Mesenchymal stem cell (in vitro differentiated cells and primary cell): ENCODE measurements at regions not wholly inside any gene's neighbourhood (a gene's known extent, or its start where the extent isn't known, plus 50 kb on each side); places are given as distances from the start of the nearest gene placed in this dataset.
A peak's percentile ranks its signal among the peaks of the same experiment; 100 is the strongest.

Source experiments
- DNase-seq: peaks from one replicate; pipeline ENCODE4 v3.0.0-alpha.2; 2013
- H2AFZ ChIP-seq: one replicate; pipeline ENCODE4 v1.6.1; 2013; ENCODE audit warnings: low read depth, mild to moderate bottlenecking, control low read depth, inconsistent platforms, low read length, moderate library complexity
- H2AK5ac ChIP-seq: 2 replicates; pipeline ENCODE4 v1.6.1; 2013; ENCODE audit warnings: low read length, moderate library complexity, mild to moderate bottlenecking, inconsistent platforms; ENCODE audit not compliant: severe bottlenecking
- H2BK120ac ChIP-seq: one replicate; pipeline ENCODE4 v1.6.1; 2013; ENCODE audit warnings: low read depth, mild to moderate bottlenecking, inconsistent platforms, low read length, moderate library complexity
- H2BK12ac ChIP-seq, 2 experiments: one replicate each; pipeline ENCODE4 v1.6.1; 2013; ENCODE audit warnings: inconsistent platforms in 2 of 2, low read length in 2 of 2, mild to moderate bottlenecking in 2 of 2, moderate library complexity in 2 of 2, control low read depth in 1 of 2
- H2BK15ac ChIP-seq: one replicate; pipeline ENCODE4 v1.6.1; 2013; ENCODE audit warnings: mild to moderate bottlenecking, low read depth, inconsistent platforms; ENCODE audit not compliant: poor library complexity, severe bottlenecking
- H2BK5ac ChIP-seq: 2 replicates; pipeline ENCODE4 v1.6.1; 2013; ENCODE audit warnings: low read depth, mild to moderate bottlenecking, low read length, control low read depth, inconsistent platforms; ENCODE audit not compliant: poor library complexity, severe bottlenecking
- H3K14ac ChIP-seq, 2 experiments: one replicate each; pipeline ENCODE4 v1.6.1; 2013; ENCODE audit warnings: inconsistent platforms in 2 of 2, low read length in 2 of 2, control low read depth in 1 of 2, mild to moderate bottlenecking in 1 of 2, moderate library complexity in 1 of 2
- H3K18ac ChIP-seq, 2 experiments: one replicate each; pipeline ENCODE4 v1.6.1; 2013; ENCODE audit warnings: inconsistent platforms in 2 of 2, low read length in 2 of 2, control low read depth in 1 of 2, low read depth in 1 of 2, mild to moderate bottlenecking in 1 of 2
- H3K23ac ChIP-seq, 2 experiments: one replicate each; pipeline ENCODE4 v1.6.1; 2013; ENCODE audit warnings: inconsistent platforms in 2 of 2, low read length in 2 of 2, mild to moderate bottlenecking in 2 of 2, moderate library complexity in 2 of 2, control low read depth in 1 of 2
- H3K27ac ChIP-seq: 2 replicates; pipeline ENCODE4 v1.5.1; 2013; ENCODE audit warnings: mild to moderate bottlenecking, moderate library complexity, low read length, control low read depth, inconsistent platforms; ENCODE audit not compliant: poor library complexity, severe bottlenecking
- H3K27me3 ChIP-seq, 2 experiments: 2 replicates each; pipeline versions ENCODE4 v1.6.1 to v1.7.0; 2013; ENCODE audit warnings: low read length in 2 of 2, mild to moderate bottlenecking in 2 of 2, moderate library complexity in 2 of 2, control low read depth in 1 of 2, inconsistent platforms in 1 of 2; ENCODE audit not compliant: control insufficient read depth in 1 of 2, insufficient read depth in 1 of 2
- H3K36me3 ChIP-seq, 2 experiments: 2 replicates each; pipeline versions ENCODE4 v1.6.1 to v1.7.0; 2013; ENCODE audit warnings: low read length in 2 of 2, control low read depth in 1 of 2, inconsistent platforms in 1 of 2, low read depth in 1 of 2, mild to moderate bottlenecking in 1 of 2; ENCODE audit not compliant: insufficient read depth in 2 of 2, control insufficient read depth in 1 of 2
- H3K4ac ChIP-seq, 2 experiments: one replicate each; pipeline ENCODE4 v1.6.1; 2013; ENCODE audit warnings: inconsistent platforms in 2 of 2, low read length in 2 of 2, mild to moderate bottlenecking in 2 of 2, moderate library complexity in 2 of 2, control low read depth in 1 of 2, low read depth in 1 of 2
- H3K4me1 ChIP-seq: 2 replicates; pipeline ENCODE4 v1.6.1; 2013; ENCODE audit warnings: low read depth, low read length, control low read depth; ENCODE audit not compliant: control insufficient read depth, insufficient read depth
- H3K4me2 ChIP-seq: 2 replicates; pipeline ENCODE4 v1.6.1; 2013; ENCODE audit warnings: low read length, mild to moderate bottlenecking, inconsistent platforms; ENCODE audit not compliant: poor library complexity, severe bottlenecking
- H3K4me3 ChIP-seq, 2 experiments: 2 replicates each; pipeline versions ENCODE4 v1.5.1 to v1.7.0; 2013; ENCODE audit warnings: low read length in 2 of 2, mild to moderate bottlenecking in 2 of 2, control low read depth in 1 of 2, low read depth in 1 of 2; ENCODE audit not compliant: insufficient read depth in 1 of 2
- H3K79me1 ChIP-seq: replicated peaks from 2 replicates; pipeline ENCODE4 v1.6.1; 2013; ENCODE audit warnings: mild to moderate bottlenecking, control low read depth, low read length, inconsistent platforms; ENCODE audit not compliant: poor library complexity, severe bottlenecking
- H3K9ac ChIP-seq: 2 replicates; pipeline ENCODE4 v1.7.0; 2013; ENCODE audit warnings: mild to moderate bottlenecking, low read length, moderate library complexity
- H3K9me3 ChIP-seq: 2 replicates; pipeline ENCODE4 v1.7.0; 2013; ENCODE audit warnings: mild to moderate bottlenecking, low read length; ENCODE audit not compliant: control insufficient read depth
- H4K8ac ChIP-seq: one replicate; pipeline ENCODE4 v1.6.1; 2013; ENCODE audit warnings: inconsistent platforms, mild to moderate bottlenecking, low read length, moderate library complexity
- H4K91ac ChIP-seq: one replicate; pipeline ENCODE4 v1.6.1; 2013; ENCODE audit warnings: mild to moderate bottlenecking, low read length, inconsistent platforms
- WGBS: methylation state at CpG from one replicate; pipeline ENCODE4 v1.1.7; 2013; ENCODE audit warnings: mixed read lengths; 5-methylcytosine and 5-hydroxymethylcytosine counted together

GRCh38 chr1:234865171-234866006 is 255.4 kb upstream of the IRF2BP2 start:
- H3K9me3 ChIP-seq: peaks cover 5% of the 10 kb centered on the region
- H3K4me2 ChIP-seq: no peak overlapping the region
- no peaks in the 10 kb centered on the region for H3K79me1 ChIP-seq
- H2AK5ac ChIP-seq: peak overlapping the region; percentile 71
- no peak overlapping the region for H3K4ac ChIP-seq
- peak overlapping the region; percentile 30 to 67 for H2BK12ac ChIP-seq
- H4K91ac ChIP-seq: peak overlapping the region; percentile 79
- peak overlapping the region; percentile 71 for H4K8ac ChIP-seq
- H3K4me3 ChIP-seq: no peak overlapping the region
- 97% methylated on average over 6 of the region's 7 CpGs for WGBS
- H3K18ac ChIP-seq: peak overlapping the region; percentile 12 to 28
- no peaks in the 10 kb centered on the region for H3K36me3 ChIP-seq
- no peak overlapping the region for H3K23ac ChIP-seq
- H3K27me3 ChIP-seq: no peaks in the 10 kb centered on the region
- H2BK15ac ChIP-seq: no peak overlapping the region
- DNase-seq: no peak
- H2AFZ ChIP-seq: no peak overlapping the region
- H3K9ac ChIP-seq: no peak overlapping the region
- no peak overlapping the region for H3K14ac ChIP-seq
- peaks cover 26% of the 10 kb centered on the region for H3K4me1 ChIP-seq
- no peak overlapping the region for H2BK5ac ChIP-seq
- H3K27ac ChIP-seq: no peak overlapping the region
- no peak overlapping the region for H2BK120ac ChIP-seq

DNA sequence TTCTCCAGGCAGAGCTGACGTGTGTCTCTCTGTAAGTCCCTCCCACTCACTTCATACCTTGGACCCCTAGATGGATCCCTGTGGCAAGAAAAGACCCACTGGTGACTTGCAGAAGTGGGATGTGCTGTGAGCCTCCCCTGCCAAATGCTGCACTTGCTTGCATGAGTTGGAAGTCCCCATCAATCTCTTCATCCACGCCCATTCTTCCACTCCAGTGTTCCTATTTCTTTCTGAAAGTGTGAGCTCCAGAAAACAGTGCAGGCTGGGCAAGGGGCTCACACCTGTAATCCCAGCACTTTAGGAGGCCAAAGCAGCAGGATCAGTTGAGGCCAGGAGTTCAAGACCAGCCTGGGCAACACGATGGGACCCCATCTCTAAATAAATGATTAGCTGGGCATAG is 254.1 kb upstream of the IRF2BP2 start:
- peaks cover 26% of the 10 kb centered on the region for H3K4me1 ChIP-seq
- H4K91ac ChIP-seq: no peak overlapping the region
- H2BK15ac ChIP-seq: no peak overlapping the region
- DNase-seq: no peak
- no peak overlapping the region for H3K14ac ChIP-seq
- WGBS: 88% methylated on average over 3 of the region's 3 CpGs
- no peak overlapping the region for H3K27ac ChIP-seq
- H2AFZ ChIP-seq: no peak overlapping the region
- H3K23ac ChIP-seq: no peak overlapping the region
- H3K4me3 ChIP-seq: no peak overlapping the region
- no peak overlapping the region for H2BK120ac ChIP-seq
- H3K9ac ChIP-seq: no peak overlapping the region
- H3K4me2 ChIP-seq: no peak overlapping the region
- no peaks in the 10 kb centered on the region for H3K27me3 ChIP-seq
- H2AK5ac ChIP-seq: peak overlapping the region; percentile 63
- H3K79me1 ChIP-seq: no peaks in the 10 kb centered on the region
- H3K18ac ChIP-seq: no peak overlapping the region
- no peaks in the 10 kb centered on the region for H3K36me3 ChIP-seq
- no peak overlapping the region for H2BK5ac ChIP-seq
- no peak overlapping the region for H4K8ac ChIP-seq
- H3K4ac ChIP-seq: no peak overlapping the region
- peaks cover 5% of the 10 kb centered on the region for H3K9me3 ChIP-seq
- H2BK12ac ChIP-seq: peak overlapping the region in 1 of 2 experiments; percentile 4

DNA sequence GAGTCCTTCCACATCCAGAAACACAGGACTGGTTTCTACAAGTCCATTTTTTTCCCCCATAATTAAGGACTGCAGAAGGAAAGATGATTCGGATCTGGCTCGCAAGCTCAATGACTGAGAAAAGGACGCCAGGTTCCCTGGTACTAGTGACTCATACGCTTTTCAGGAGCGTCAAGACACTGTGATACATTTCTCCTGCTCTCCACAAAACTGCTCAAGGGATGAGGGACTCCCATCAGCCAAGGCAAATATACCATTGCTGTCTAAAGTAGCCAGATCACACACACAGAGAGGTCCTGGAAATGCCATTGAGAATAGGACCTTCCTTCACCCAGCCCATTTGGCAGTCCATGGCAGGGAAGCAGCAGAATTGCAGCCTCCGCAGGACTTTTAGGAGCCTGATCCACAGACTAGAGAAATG is 253.6 kb upstream of the IRF2BP2 start:
- WGBS: 59% methylated on average over 6 of the region's 6 CpGs
- Histone ChIP-seq H2AFZ (no peak overlapping the region), H3K4me3 (no peak overlapping the region)

DNA sequence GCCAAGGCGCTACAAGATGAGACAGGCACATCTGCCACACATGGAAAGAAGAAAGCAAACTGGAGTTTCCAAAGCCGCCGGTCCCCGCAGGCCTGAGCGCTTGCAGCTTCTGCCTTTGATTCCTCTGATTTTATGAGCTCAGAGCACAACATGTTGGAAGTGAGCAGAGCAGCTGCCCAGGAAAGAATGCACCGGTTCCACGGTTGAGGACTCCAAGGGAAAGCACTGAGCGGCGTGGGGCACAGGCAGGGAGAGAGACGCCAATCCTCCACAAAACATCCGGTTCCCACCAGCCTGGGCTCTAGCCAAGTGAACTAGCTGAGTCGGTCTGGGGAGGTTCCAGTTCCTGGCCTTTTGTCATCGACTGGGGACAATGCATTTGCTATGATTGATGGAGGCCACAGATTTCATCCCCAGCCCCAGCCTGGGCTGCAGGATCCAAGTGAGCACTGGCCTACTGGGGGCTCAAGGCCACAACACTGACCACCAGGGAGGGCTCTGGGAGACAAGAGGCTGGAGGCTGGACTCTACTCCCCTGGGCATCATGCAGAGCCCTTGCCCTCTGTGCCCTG is 253.1 kb upstream of the IRF2BP2 start:
- Histone ChIP-seq H2AFZ (no peak overlapping the region), H3K4me1 (peaks cover 28% of the 10 kb centered on the region), H4K8ac (no peak overlapping the region), H3K9me3 (peaks cover 5% of the 10 kb centered on the region), H3K4me3 (peak overlapping the region in 1 of 2 experiments; percentile 3), H3K23ac (no peak overlapping the region), H3K4ac (no peak overlapping the region), H3K36me3 (no peaks in the 10 kb centered on the region), H3K79me1 (no peaks in the 10 kb centered on the region), H2BK12ac (no peak overlapping the region), H3K4me2 (no peak overlapping the region), H2BK15ac (no peak overlapping the region), H3K27me3 (no peaks in the 10 kb centered on the region), H2AK5ac (peak overlapping the region; percentile 63), H3K18ac (peak overlapping the region in 1 of 2 experiments; percentile 40), H2BK5ac (no peak overlapping the region), H3K9ac (peak overlapping the region; percentile 55), H3K27ac (peak overlapping the region; percentile 62), H4K91ac (no peak overlapping the region), H2BK120ac (no peak overlapping the region), H3K14ac (no peak overlapping the region)
- WGBS: 91% methylated on average over 13 of the region's 13 CpGs
- DNase-seq: no peak

More for the DNA sequence above, 253.6 kb upstream of the IRF2BP2 start:
- no peak overlapping the region for H2BK120ac ChIP-seq
- H2BK12ac ChIP-seq: peak overlapping the region in 1 of 2 experiments; percentile 38
- H2BK15ac ChIP-seq: no peak overlapping the region
- H2AK5ac ChIP-seq: peak overlapping the region; percentile 63
- peak overlapping the region in 1 of 2 experiments; percentile 30 for H3K18ac ChIP-seq
- H4K91ac ChIP-seq: no peak overlapping the region
- peaks cover 27% of the 10 kb centered on the region for H3K4me1 ChIP-seq
- peak overlapping the region; percentile 62 for H3K27ac ChIP-seq
- H3K27me3 ChIP-seq: no peaks in the 10 kb centered on the region
- H3K79me1 ChIP-seq: no peaks in the 10 kb centered on the region
- no peaks in the 10 kb centered on the region for H3K36me3 ChIP-seq
- H3K9me3 ChIP-seq: peaks cover 5% of the 10 kb centered on the region
- H4K8ac ChIP-seq: no peak overlapping the region
- H3K14ac ChIP-seq: no peak overlapping the region
- H3K4me2 ChIP-seq: no peak overlapping the region
- H3K23ac ChIP-seq: no peak overlapping the region
- no peak overlapping the region for H3K4ac ChIP-seq
- peak; percentile 53 for DNase-seq
- no peak overlapping the region for H2BK5ac ChIP-seq
- H3K9ac ChIP-seq: peak overlapping the region; percentile 55
